BJ (cell line): ENCODE measurements at regions not wholly inside any gene's neighbourhood (a gene's known extent, or its start where the extent isn't known, plus 50 kb on each side); places are given as distances from the start of the nearest gene placed in this dataset.
"Not testable (repeated sequence)": the region's sequence is repeated elsewhere in the genome, so short reads cannot be mapped to it uniquely, and the experiment has no call there.

ENCODE experiments used
- CTCF ChIA-PET: fragments of 350-600 bp; formaldehyde crosslinking; extraction: SDS; loops from one replicate; lab custom pipeline; 2021; ENCODE audit warnings: antibody characterized with exemption, inconsistent platforms; lab: Yijun Ruan, JAX
- POLR2A ChIA-PET: fragments of 300-600 bp; sonication (Branson Sonifier 250); formaldehyde crosslinking; extraction: SDS; loops from one replicate; lab custom pipeline; 2021; ENCODE audit warnings: antibody characterized with exemption; lab: Charles Lee
- DNase-seq: peaks from one replicate; pipeline ENCODE4 v3.0.0-alpha.2; 2011; ENCODE audit warnings: low read depth
- H3K27me3 ChIP-seq: 2 replicates; pipeline ENCODE4 v1.6.0; 2011; ENCODE audit warnings: low read length; ENCODE audit not compliant: control insufficient read depth, insufficient read depth
- H3K36me3 ChIP-seq: 2 replicates; pipeline ENCODE4 v1.5.1; 2011; ENCODE audit warnings: low read length; ENCODE audit not compliant: control insufficient read depth, insufficient read depth
- H3K4me3 ChIP-seq: 2 replicates; pipeline ENCODE4 v1.5.1; 2011; ENCODE audit warnings: low read depth, mild to moderate bottlenecking, control low read depth, low read length

DNA sequence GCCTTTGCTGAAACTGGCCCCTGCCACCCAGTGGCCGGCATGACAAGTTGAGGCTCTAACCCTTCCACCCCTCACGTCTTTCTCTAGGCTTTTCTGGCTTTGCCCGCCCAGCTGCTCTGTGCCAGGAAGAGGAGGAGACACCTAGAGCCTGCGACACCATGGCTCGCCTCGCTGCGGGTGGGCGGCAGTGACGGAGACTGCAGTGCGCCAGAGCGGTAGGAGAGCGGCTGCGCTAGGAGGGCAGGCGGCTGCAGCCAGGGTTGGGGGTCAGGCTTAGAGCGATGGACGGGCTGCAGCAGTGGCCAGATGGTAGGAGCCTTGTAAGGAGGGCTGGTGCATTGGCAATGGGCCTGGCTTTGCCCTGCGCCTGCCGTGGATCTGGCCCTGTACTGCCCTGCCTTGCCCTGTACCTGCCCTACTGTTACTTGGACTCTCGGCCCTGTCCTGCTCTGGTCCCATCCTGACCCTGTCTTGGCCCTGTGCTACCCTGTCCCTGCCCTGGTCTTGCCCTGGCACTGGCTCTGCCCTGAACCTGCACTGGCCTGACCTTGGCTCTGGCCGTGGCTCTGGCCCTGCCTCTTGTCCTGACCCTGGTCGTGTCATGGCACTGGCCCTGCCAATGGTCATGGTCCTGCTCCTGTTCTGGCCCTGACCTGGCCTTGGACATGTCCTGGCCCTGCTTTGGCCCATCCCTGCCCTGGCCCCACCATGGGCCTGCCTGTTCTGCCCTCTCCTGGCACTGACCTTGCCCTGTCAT lies 330.7 kb upstream of the PLGLB1 start:
- POLR2A ChIA-PET, H3K4me3 ChIP-seq, H3K36me3 ChIP-seq, DNase-seq, H3K27me3 ChIP-seq, CTCF ChIA-PET: not testable (repeated sequence)

DNA sequence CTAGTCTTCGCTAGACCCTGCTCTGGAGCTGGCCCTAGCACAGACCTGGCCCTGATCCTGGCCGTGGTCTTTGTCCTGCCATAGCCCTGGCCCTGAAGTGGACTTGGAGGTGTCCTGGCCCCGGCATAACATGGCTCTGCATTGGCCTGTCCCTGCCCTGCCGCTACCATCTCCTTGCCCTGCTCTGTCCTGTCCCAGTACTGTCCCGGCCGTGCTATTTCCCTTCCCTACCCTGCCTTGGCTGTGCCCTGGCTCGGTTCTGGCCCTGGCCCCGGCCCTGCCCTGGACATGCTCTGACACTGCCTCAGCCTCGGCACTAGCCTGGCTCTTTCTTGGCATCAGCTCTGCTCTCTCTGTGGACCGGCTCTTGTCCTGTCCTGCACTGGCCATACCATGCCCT lies 331.8 kb upstream of the PLGLB1 start:
- H3K4me3 ChIP-seq, CTCF ChIA-PET, DNase-seq, H3K36me3 ChIP-seq, POLR2A ChIA-PET, H3K27me3 ChIP-seq: not testable (repeated sequence)

DNA sequence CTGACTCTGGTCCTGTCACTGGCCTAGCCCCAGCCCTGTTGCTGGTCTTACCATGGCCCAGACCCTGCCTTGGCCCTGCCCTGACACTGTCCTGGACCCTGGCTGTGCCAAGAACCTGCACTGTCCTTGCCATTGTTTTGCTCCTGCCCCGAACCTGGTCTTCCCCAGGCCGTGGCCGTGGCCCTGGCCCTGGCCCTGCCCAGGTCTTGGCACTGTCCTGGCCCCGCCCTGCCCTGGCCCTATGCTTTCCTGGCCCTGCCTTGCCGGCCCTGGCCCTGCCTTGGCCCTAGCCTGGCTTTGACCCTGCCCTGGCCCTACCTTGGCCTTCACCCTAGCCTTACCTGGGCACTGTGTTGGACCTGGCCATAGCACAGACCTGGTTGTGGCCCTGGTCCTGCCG lies 332.5 kb upstream of the PLGLB1 start:
- POLR2A ChIA-PET, H3K27me3 ChIP-seq, H3K4me3 ChIP-seq, DNase-seq, CTCF ChIA-PET, H3K36me3 ChIP-seq: not testable (repeated sequence)

DNA sequence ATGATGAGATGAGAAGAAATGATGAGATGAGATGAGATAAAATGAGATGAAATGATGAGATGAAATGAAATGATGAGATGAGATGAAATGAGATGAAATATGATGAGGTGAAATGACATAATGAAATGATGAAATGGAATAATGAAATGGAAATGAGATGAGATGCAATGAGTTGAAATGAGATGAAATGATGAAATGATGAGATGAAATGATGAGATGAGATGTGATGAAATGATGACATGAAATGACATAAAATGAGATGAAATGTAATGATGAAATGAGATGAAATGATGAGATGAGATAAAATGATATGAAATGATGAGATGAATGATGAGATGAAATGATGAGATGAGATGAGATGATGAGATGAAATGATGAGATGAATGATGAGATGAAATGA lies 338.6 kb upstream of the PLGLB1 start:
- CTCF ChIA-PET, H3K36me3 ChIP-seq, H3K27me3 ChIP-seq, H3K4me3 ChIP-seq, DNase-seq, POLR2A ChIA-PET: not testable (repeated sequence)

DNA sequence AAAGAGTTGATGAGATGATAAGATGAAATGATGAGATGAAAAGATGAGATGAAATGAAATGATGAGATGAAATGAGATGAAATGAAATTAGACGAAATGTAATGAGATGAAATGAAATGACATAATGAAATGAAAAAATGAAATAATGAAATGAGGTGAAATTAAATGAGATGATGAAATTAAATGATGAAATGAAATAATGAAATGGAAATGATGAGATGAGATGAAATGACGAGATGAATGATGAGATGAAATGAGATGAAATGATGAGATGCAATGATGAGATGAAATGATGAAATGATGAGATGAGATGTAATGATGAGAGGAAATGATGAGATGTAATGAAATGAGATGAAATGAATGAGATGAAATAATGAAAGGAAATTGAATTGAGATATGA lies 339.3 kb upstream of the PLGLB1 start:
- CTCF ChIA-PET, H3K4me3 ChIP-seq, H3K36me3 ChIP-seq, POLR2A ChIA-PET, H3K27me3 ChIP-seq, DNase-seq: not testable (repeated sequence)

DNA sequence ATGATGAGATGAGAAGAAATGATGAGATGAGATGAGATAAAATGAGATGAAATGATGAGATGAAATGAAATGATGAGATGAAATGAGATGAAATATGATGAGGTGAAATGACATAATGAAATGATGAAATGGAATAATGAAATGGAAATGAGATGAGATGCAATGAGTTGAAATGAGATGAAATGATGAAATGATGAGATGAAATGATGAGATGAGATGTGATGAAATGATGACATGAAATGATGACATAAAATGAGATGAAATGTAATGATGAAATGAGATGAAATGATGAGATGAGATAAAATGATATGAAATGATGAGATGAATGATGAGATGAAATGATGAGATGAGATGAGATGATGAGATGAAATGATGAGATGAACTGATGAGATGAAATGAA lies 340.2 kb upstream of the PLGLB1 start:
- DNase-seq, H3K36me3 ChIP-seq, H3K4me3 ChIP-seq, POLR2A ChIA-PET, H3K27me3 ChIP-seq, CTCF ChIA-PET: not testable (repeated sequence)

DNA sequence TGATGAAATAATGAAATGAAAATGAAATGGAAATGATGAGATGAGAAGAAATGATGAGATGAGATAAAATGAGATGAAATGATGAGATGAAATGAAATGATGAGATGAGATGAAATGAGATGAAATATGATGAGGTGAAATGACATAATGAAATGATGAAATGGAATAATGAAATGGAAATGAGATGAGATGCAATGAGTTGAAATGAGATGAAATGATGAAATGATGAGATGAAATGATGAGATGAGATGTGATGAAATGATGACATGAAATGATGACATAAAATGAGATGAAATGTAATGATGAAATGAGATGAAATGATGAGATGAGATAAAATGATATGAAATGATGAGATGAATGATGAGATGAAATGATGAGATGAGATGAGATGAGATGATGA lies 342.7 kb upstream of the PLGLB1 start:
- H3K36me3 ChIP-seq, H3K27me3 ChIP-seq, DNase-seq, POLR2A ChIA-PET, H3K4me3 ChIP-seq, CTCF ChIA-PET: not testable (repeated sequence)

DNA sequence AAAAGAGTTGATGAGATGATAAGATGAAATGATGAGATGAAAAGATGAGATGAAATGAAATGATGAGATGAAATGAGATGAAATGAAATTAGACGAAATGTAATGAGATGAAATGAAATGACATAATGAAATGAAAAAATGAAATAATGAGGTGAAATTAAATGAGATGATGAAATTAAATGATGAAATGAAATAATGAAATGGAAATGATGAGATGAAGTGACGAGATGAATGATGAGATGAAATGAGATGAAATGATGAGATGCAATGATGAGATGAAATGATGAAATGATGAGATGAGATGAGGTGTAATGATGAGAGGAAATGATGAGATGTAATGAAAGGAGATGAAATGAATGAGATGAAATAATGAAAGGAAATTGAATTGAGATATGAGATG lies 343.4 kb upstream of the PLGLB1 start:
- CTCF ChIA-PET, POLR2A ChIA-PET, DNase-seq, H3K4me3 ChIP-seq, H3K27me3 ChIP-seq, H3K36me3 ChIP-seq: not testable (repeated sequence)

DNA sequence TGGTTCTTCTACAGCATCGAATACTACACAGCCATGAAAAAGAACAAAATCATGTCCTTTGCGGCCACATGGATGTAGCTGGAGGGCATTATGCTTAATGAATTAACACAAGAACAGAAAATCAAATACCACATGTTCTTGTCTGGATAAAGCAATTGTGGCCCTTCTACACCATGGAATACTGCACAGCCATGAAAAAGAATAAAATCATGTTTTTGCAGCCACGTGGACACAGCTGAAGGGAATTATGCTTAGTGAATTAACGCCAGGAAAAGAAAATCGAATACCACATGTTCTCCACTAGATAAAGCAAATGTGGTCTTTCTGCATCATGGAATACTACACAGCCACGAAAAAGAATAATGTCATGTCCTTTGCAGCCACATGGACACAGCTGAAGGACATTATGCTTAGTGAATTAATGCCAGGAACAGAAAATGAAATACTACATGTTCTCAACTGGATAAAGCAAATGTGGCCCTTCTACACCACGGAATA lies 361.8 kb upstream of the PLGLB2 start:
- H3K4me3 ChIP-seq, CTCF ChIA-PET, H3K36me3 ChIP-seq, POLR2A ChIA-PET, H3K27me3 ChIP-seq, DNase-seq: not testable (repeated sequence)

DNA sequence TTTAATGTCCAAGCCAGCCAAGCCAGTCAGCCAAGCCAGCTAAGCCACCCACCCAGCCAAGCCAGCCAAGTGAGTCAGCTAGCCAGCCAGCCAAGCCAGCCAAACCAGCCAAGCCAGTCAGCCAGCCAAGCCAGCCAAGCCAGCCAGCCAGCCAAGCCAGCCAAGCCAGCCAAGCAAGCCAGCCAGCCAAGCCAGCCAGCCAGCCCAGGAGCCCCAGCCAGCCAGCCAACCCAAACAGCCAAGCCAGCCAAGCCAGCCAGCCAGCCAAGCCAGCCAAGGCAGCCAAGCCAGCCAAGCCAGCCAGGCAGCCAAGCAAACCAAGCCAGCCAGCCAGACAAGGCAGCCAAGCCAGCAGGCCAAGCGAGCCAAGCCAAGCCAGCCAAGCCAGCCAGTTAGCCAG lies 352.1 kb upstream of the PLGLB2 start:
- DNase-seq, CTCF ChIA-PET, POLR2A ChIA-PET, H3K36me3 ChIP-seq, H3K4me3 ChIP-seq, H3K27me3 ChIP-seq: not testable (repeated sequence)

DNA sequence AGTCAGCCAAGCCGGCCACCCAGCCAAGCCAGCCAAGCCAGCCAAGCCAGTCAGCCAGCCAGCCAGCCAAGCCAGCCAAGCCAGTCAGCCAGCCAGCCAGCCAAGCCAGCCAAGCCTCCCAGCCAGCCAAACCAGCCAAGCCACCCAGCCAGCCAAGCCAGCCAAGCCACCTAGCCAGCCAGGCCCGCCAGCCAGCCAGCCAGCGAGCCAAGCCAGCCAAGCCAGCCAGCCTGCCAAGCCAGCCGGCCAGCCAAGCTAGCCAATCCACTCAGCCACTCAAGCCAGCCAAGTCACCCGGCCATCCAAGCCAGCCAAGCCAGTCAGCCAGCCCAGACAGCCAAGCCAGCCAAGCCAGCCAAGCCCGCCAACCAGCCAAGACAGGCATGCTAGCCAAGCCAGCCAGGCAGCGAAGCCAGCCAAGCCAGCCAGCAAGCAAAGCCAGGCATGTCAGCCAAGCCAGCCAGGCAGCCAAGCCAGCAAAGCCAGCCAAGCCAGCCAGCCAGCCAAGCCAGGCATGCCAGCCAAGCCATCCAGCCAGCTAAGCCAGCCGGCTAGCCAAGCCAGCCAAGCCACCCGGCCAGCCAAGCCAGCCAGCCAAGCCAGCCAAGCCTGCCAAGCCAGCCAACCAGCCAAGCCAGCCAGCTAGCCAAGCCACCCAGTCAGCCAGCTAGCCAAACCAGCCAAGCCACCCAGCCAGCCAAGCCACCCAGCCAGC lies 351.2 kb upstream of the PLGLB2 start:
- H3K27me3 ChIP-seq, DNase-seq, H3K36me3 ChIP-seq, POLR2A ChIA-PET, H3K4me3 ChIP-seq, CTCF ChIA-PET: not testable (repeated sequence)

DNA sequence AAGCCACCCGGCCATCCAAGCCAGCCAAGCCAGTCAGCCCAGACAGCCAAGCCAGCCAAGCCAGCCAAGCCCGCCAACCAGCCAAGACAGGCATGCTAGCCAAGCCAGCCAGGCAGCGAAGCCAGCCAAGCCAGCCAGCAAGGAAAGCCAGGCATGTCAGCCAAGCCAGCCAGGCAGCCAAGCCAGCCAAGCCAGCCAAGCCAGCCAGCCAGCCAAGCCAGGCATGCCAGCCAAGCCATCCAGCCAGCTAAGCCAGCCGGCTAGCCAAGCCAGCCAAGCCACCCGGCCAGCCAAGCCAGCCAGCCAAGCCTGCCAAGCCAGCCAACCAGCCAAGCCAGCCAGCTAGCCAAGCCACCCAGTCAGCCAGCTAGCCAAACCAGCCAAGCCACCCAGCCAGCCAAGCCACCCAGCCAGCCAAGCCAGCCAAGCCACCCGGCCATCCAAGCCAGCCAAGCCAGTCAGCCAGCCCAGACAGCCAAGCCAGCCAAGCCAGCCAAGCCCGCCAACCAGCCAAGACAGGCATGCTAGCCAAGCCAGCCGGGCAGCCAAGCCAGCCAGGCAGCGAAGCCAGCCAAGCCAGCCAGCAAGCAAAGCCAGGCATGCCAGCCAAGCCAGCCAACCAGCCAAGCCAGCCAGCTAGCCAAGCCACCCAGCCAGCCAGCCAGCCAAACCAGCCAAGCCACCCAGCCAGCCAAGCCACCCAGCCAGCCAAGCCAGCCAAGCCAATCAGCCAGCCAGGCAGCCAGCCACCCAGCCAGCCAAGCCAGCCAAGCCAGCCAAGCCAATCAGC lies 350.4 kb upstream of the PLGLB2 start:
- DNase-seq, H3K36me3 ChIP-seq, H3K27me3 ChIP-seq, CTCF ChIA-PET, POLR2A ChIA-PET, H3K4me3 ChIP-seq: not testable (repeated sequence)
